Uterus (tissue), 2 donors: ENCODE measurements at regions not wholly inside any gene's neighbourhood (a gene's known extent, or its start where the extent isn't known, plus 50 kb on each side); places are given as distances from the start of the nearest gene placed in this dataset.

ENCODE experiments used
- CTCF ChIP-seq, 4 experiments: fragments of 200-600 bp in 2 of 4; fragments of 450-650 bp in 2 of 4; sonication (generic) in 2 of 4; IDR thresholded peaks; one replicate each; pipeline ENCODE4 v1.5.1; 2016 to 2019; ENCODE audit warnings: antibody characterized with exemption in 4 of 4, mild to moderate bottlenecking in 2 of 4, moderate library complexity in 1 of 4
- POLR2A ChIP-seq, 2 donors: fragments of 450-650 bp; IDR thresholded peaks; one replicate each; pipeline ENCODE4 v1.6.1; 2016; ENCODE audit warnings: antibody characterized with exemption in 2 of 2, mild to moderate bottlenecking in 1 of 2, moderate library complexity in 1 of 2

- no peak for TF ChIP-seq CTCF (IDR thresholded peaks at IDR 0.05)
- TF ChIP-seq POLR2A (IDR thresholded peaks at IDR 0.05) = no peak
Measured at GRCh38 chr4:181216501-181216900, 1026.7 kb upstream of the TENM3 start.
